ENCODE measurements at regions not wholly inside any gene's neighbourhood (a gene's known extent, or its start where the extent isn't known, plus 50 kb on each side); places are given as distances from the start of the nearest gene placed in this dataset.

DNA sequence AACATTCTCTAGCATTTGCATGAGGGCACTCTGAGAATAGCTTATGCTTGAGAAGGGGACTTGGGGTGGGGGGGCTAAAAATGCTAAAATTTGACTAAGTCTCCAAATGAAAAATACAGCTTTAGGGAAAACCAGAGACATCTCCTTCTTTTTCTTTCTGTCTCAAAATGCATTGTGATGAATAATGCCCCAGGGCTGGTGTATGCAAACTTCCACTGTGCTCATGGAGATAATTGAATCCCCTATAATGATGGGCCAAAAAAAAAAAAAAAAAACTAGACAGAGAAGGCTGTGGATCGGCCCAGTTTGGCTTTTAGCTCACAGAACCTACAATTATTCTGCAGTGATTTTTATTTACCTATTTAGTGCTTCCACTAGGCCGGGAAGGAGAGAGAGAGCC, 147.9 kb upstream of the RORA start:
- TF ChIP-seq, protein P1, sequence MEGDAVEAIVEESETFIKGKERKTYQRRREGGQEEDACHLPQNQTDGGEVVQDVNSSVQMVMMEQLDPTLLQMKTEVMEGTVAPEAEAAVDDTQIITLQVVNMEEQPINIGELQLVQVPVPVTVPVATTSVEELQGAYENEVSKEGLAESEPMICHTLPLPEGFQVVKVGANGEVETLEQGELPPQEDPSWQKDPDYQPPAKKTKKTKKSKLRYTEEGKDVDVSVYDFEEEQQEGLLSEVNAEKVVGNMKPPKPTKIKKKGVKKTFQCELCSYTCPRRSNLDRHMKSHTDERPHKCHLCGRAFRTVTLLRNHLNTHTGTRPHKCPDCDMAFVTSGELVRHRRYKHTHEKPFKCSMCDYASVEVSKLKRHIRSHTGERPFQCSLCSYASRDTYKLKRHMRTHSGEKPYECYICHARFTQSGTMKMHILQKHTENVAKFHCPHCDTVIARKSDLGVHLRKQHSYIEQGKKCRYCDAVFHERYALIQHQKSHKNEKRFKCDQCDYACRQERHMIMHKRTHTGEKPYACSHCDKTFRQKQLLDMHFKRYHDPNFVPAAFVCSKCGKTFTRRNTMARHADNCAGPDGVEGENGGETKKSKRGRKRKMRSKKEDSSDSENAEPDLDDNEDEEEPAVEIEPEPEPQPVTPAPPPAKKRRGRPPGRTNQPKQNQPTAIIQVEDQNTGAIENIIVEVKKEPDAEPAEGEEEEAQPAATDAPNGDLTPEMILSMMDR (IDR thresholded peaks at IDR 0.05; ENCODE audit: poor library complexity, severe bottlenecking), result no peak
- no peak for TF ChIP-seq TAF1 (IDR thresholded peaks at IDR 0.05; ENCODE audit: low read depth)
- no peak for TF ChIP-seq EZH2 (IDR thresholded peaks at IDR 0.05; ENCODE audit: borderline replicate concordance, insufficient read depth, low read length, poor library complexity, severe bottlenecking)
- no peak for TF ChIP-seq EP300 (conservative IDR thresholded peaks at IDR 0.05; ENCODE audit: poor library complexity, severe bottlenecking)
- TF ChIP-seq RAD21 (conservative IDR thresholded peaks at IDR 0.05), result no peak
- TF ChIP-seq SMC3 (conservative IDR thresholded peaks at IDR 0.05; ENCODE audit: poor library complexity), result no peak
- TF ChIP-seq POLR2AphosphoS5 (IDR thresholded peaks at IDR 0.05), result no peak

All from neural cell (in vitro differentiated cells).